RCC 7860 (cell line): ENCODE measurements at regions not wholly inside any gene's neighbourhood (a gene's known extent, or its start where the extent isn't known, plus 50 kb on each side); places are given as distances from the start of the nearest gene placed in this dataset.

Experiments used
- DNase-seq: peaks from one replicate; pipeline ENCODE4 v3.0.0-alpha.2; 2015; ENCODE audit warnings: low spot score
- FAIRE-seq: peaks from 2 replicates; lab custom pipeline; 2012; peaks lifted over from hg19 to GRCh38; lab: Jason Lieb, UNC

- FAIRE-seq, result no peak
- DNase-seq, result no peak
These were observed 71.4 kb upstream of the HIF1A start for GRCh38 chr14:61623927-61624326.

GRCh38 chr14:61625165-61625564 lies 70.1 kb upstream of the HIF1A start:
- no peak for FAIRE-seq
- DNase-seq, result peak; percentile 24

- no peak for FAIRE-seq
- DNase-seq, result no peak
These were observed 67.7 kb upstream of the HIF1A start for GRCh38 chr14:61627612-61628011.

GRCh38 chr14:61628016-61628725 lies 67.1 kb upstream of the HIF1A start:
- FAIRE-seq (no peak), DNase-seq (no peak)

GRCh38 chr14:61630399-61631044 lies 64.8 kb upstream of the HIF1A start:
- no peak for DNase-seq
- no peak for FAIRE-seq

GRCh38 chr14:61631045-61631687 lies 64.1 kb upstream of the HIF1A start:
- FAIRE-seq, result no peak
- DNase-seq, result no peak

- no peak for DNase-seq
- no peak for FAIRE-seq
These were observed 62.9 kb upstream of the HIF1A start for GRCh38 chr14:61632401-61632800.

GRCh38 chr14:61632807-61633206 lies 62.5 kb upstream of the HIF1A start:
- no peak for DNase-seq
- no peak for FAIRE-seq

GRCh38 chr14:61636291-61636690 lies 59.0 kb upstream of the HIF1A start:
- DNase-seq (no peak), FAIRE-seq (no peak)

GRCh38 chr14:61636779-61637178 lies 58.5 kb upstream of the HIF1A start:
- FAIRE-seq, result no peak

GRCh38 chr14:61638595-61639387 lies 56.5 kb upstream of the HIF1A start:
- DNase-seq (no peak), FAIRE-seq (no peak)

More at GRCh38 chr14:61636779-61637178, 58.5 kb upstream of the HIF1A start:
- DNase-seq, result no peak

GRCh38 chr14:61640158-61641136 lies 54.9 kb upstream of the HIF1A start:
- FAIRE-seq (no peak), DNase-seq (no peak)

GRCh38 chr14:61641914-61642613 lies 53.2 kb upstream of the HIF1A start:
- FAIRE-seq (peak; percentile 76), DNase-seq (peak; percentile 64)

GRCh38 chr14:61642614-61642982 lies 52.7 kb upstream of the HIF1A start:
- DNase-seq (no peak), FAIRE-seq (no peak)

GRCh38 chr14:61643555-61643954 lies 51.8 kb upstream of the HIF1A start:
- no peak for FAIRE-seq
- peak; percentile 35 for DNase-seq

- FAIRE-seq, result no peak
These were observed 51.1 kb upstream of the HIF1A start for GRCh38 chr14:61644175-61644574.

GRCh38 chr14:61644834-61645233 lies 50.5 kb upstream of the HIF1A start:
- FAIRE-seq, result no peak
- DNase-seq, result no peak

More at GRCh38 chr14:61644175-61644574, 51.1 kb upstream of the HIF1A start:
- no peak for DNase-seq

- FAIRE-seq, result no peak
- no peak for DNase-seq
These were observed 50.1 kb upstream of the HIF1A start for GRCh38 chr14:61645247-61645646.
